Esophagus squamous epithelium (tissue), 4 donors: ENCODE measurements at regions not wholly inside any gene's neighbourhood (a gene's known extent, or its start where the extent isn't known, plus 50 kb on each side); places are given as distances from the start of the nearest gene placed in this dataset.

Source experiments
- CTCF ChIP-seq, 6 experiments: fragments of 450-650 bp in 4 of 6; fragments of 200-600 bp in 2 of 6; sonication (generic) in 2 of 6; IDR thresholded peaks; one replicate each; pipeline ENCODE4 v1.5.1; 2016 to 2019; ENCODE audit warnings: antibody characterized with exemption in 6 of 6, mild to moderate bottlenecking in 4 of 6, moderate library complexity in 4 of 6
- POLR2A ChIP-seq, 4 donors: fragments of 450-650 bp; IDR thresholded peaks; one replicate each; pipeline ENCODE4 v1.6.1; 2017; ENCODE audit warnings: antibody characterized with exemption in 4 of 4, mild to moderate bottlenecking in 4 of 4, moderate library complexity in 3 of 4

- no peak for TF ChIP-seq CTCF (IDR thresholded peaks at IDR 0.05)
- no peak for TF ChIP-seq POLR2A (IDR thresholded peaks at IDR 0.05)
Observed at GRCh38 chr2:83233326-83233725, 1225.8 kb downstream of the SUCLG1 start.
